ENCODE measurements at regions not wholly inside any gene's neighbourhood (a gene's known extent, or its start where the extent isn't known, plus 50 kb on each side); places are given as distances from the start of the nearest gene placed in this dataset.

DNA sequence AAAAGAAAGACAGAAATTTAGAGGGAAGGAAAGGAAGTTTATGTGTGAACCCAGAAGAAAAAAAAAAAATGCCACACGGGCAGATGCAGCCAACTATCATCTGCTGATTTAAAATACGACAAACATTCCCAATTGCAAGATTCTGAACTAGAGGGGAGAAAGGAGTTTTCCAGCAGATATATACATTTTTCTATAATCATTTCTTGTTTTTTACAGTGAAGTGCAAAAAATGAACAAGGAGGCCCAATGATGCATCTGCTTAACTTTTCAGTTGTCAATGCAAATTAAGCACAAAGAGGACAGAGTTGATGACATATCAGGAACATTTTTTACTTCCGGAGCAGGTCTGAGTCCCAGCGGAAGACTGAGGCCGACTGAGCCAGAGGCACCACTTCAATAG lies 144.7 kb downstream of the MYCN start (continued):
- no peak for TF ChIP-seq USF2 (IDR thresholded peaks at IDR 0.05; ENCODE audit: borderline replicate concordance, low read depth, low read length)

GRCh38 chr2:16084274-16084673 lies 143.9 kb downstream of the MYCN start:
- Histone ChIP-seq H3K36me3 (replicated peaks in 1 of 2; ENCODE audit: control insufficient read depth in 1 of 2, insufficient read depth in 2 of 2, low read length in 1 of 2) (no peaks in the 10 kb centered on the region), H3K79me2 (ENCODE audit: insufficient read depth) (no peaks in the 10 kb centered on the region), H3K27ac (ENCODE audit: low read depth in 2 of 2, low read length in 1 of 2) (no peak overlapping the region), H3K9me3 (no peaks in the 10 kb centered on the region; the same call in 1 of the 2 replicates), H3K4me1 (ENCODE audit: control insufficient read depth in 1 of 2, insufficient read depth in 2 of 2, low read depth in 1 of 2, low read length in 1 of 2) (peaks cover 0 to 3% of the 10 kb centered on the region in 2 experiments; a peak in 1 of 4 replicates), H3K4me2 (no peak overlapping the region), H2AFZ (ENCODE audit: low read depth) (no peak overlapping the region), H3F3A (replicated peaks; ENCODE audit: insufficient read depth) (no peaks in the 10 kb centered on the region), H3K4me3 (ENCODE audit: low read depth in 2 of 2, low read length in 1 of 2) (no peak overlapping the region), H4K20me1 (ENCODE audit: insufficient read depth) (no peaks in the 10 kb centered on the region), H3K9me2 (no peaks in the 10 kb centered on the region), H3K9ac (no peak overlapping the region), H3K27me3 (ENCODE audit: insufficient read depth) (no peaks in the 10 kb centered on the region)
- TF ChIP-seq, protein P1, sequence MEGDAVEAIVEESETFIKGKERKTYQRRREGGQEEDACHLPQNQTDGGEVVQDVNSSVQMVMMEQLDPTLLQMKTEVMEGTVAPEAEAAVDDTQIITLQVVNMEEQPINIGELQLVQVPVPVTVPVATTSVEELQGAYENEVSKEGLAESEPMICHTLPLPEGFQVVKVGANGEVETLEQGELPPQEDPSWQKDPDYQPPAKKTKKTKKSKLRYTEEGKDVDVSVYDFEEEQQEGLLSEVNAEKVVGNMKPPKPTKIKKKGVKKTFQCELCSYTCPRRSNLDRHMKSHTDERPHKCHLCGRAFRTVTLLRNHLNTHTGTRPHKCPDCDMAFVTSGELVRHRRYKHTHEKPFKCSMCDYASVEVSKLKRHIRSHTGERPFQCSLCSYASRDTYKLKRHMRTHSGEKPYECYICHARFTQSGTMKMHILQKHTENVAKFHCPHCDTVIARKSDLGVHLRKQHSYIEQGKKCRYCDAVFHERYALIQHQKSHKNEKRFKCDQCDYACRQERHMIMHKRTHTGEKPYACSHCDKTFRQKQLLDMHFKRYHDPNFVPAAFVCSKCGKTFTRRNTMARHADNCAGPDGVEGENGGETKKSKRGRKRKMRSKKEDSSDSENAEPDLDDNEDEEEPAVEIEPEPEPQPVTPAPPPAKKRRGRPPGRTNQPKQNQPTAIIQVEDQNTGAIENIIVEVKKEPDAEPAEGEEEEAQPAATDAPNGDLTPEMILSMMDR (IDR thresholded peaks at IDR 0.05): no peak
- TF ChIP-seq FOXM1 (IDR thresholded peaks at IDR 0.05; ENCODE audit: low read depth): no peak
- TF ChIP-seq SMC3 (IDR thresholded peaks at IDR 0.05; ENCODE audit: low read depth, low read length): no peak
- TF ChIP-seq NFIC (IDR thresholded peaks at IDR 0.05; ENCODE audit: borderline replicate concordance): no peak
- TF ChIP-seq NRF1 (IDR thresholded peaks at IDR 0.05; ENCODE audit: low read depth, low read length): no peak
- no peak for TF ChIP-seq TAF1 (IDR thresholded peaks at IDR 0.05; ENCODE audit: borderline replicate concordance, low read depth, low read length)
- TF ChIP-seq, protein P2, sequence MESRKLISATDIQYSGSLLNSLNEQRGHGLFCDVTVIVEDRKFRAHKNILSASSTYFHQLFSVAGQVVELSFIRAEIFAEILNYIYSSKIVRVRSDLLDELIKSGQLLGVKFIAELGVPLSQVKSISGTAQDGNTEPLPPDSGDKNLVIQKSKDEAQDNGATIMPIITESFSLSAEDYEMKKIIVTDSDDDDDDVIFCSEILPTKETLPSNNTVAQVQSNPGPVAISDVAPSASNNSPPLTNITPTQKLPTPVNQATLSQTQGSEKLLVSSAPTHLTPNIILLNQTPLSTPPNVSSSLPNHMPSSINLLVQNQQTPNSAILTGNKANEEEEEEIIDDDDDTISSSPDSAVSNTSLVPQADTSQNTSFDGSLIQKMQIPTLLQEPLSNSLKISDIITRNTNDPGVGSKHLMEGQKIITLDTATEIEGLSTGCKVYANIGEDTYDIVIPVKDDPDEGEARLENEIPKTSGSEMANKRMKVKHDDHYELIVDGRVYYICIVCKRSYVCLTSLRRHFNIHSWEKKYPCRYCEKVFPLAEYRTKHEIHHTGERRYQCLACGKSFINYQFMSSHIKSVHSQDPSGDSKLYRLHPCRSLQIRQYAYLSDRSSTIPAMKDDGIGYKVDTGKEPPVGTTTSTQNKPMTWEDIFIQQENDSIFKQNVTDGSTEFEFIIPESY (IDR thresholded peaks at IDR 0.05; ENCODE audit: borderline replicate concordance, low read depth): no peak
- no peak for TF ChIP-seq IRF3 (IDR thresholded peaks at IDR 0.05; ENCODE audit: low read depth, low read length)
- TF ChIP-seq MXI1 (IDR thresholded peaks at IDR 0.05; ENCODE audit: low read depth, low read length): no peak
- TF ChIP-seq TEAD4 (IDR thresholded peaks at IDR 0.05; ENCODE audit: borderline replicate concordance, insufficient read depth): no peak
- no peak for TF ChIP-seq YY1 (IDR thresholded peaks at IDR 0.05; ENCODE audit: low read depth)
- no peak for TF ChIP-seq PBX3 (IDR thresholded peaks at IDR 0.05)
- TF ChIP-seq JUND (IDR thresholded peaks at IDR 0.05): no peak
- TF ChIP-seq MEF2A (IDR thresholded peaks at IDR 0.05; ENCODE audit: borderline replicate concordance, low read depth): no peak
- TF ChIP-seq RFX5 (IDR thresholded peaks at IDR 0.05; ENCODE audit: low read length): no peak
- TF ChIP-seq RAD21 (IDR thresholded peaks at IDR 0.05; ENCODE audit: low read length): no peak
- TF ChIP-seq POLR2AphosphoS5 (IDR thresholded peaks at IDR 0.05; ENCODE audit: low read depth, low read length): no peak
- TF ChIP-seq, protein P3, sequence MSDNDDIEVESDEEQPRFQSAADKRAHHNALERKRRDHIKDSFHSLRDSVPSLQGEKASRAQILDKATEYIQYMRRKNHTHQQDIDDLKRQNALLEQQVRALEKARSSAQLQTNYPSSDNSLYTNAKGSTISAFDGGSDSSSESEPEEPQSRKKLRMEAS (IDR thresholded peaks at IDR 0.05; ENCODE audit: low read depth): no peak
- DNase-seq: no peak
- 27% methylated on average over 8 of the region's 8 CpGs for WGBS (ENCODE audit: low lambda C conversion rate)
- CTCF ChIA-PET: interaction anchor here (0.8 to 2.1 kb wide), 3 partner anchors 9 to 33 kb away, joined by 4 to 5 read pairs (median 4); no protein-coding TSS in a partner anchor
- POLR2A ChIA-PET: no interaction called here
